ENCODE measurements at regions not wholly inside any gene's neighbourhood (a gene's known extent, or its start where the extent isn't known, plus 50 kb on each side); places are given as distances from the start of the nearest gene placed in this dataset.
"Not testable (repeated sequence)": the region's sequence is repeated elsewhere in the genome, so short reads cannot be mapped to it uniquely, and the experiment has no call there.

GRCh38 chr21:9743566-9743965, 777.8 kb upstream of the TPTE start:
- H3K36me3 Mint-ChIP-seq; H3K4me1 Mint-ChIP-seq; DNase-seq; H3K27me3 Mint-ChIP-seq; H3K4me3 Mint-ChIP-seq; H3K27ac Mint-ChIP-seq; POLR2A ChIA-PET; ATAC-seq (ENCODE audit: low read depth): not testable (repeated sequence)
- peaks cover 16% of the 10 kb centered on the region for H3K9me3 Mint-ChIP-seq

DNA sequence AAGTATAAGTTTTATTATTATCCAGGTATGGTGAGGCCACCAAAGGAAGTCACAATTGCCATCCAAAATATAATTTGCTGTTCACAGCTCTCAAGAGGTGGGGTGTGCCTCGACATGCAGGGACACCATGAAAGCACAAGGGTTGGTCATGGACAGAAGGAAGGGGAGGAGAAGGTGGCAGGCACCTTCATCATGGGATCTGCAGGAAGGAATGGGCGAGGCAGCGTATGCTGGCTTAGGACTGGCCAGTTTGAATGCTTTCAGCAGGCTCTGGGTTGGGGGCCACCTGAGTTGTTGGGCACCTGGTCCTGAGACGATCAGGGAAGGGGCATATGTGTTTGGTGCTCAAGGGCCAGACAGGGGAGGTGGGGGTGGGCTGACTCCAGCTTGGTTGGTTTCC, 777.2 kb upstream of the TPTE start:
- H3K27ac Mint-ChIP-seq; H3K4me3 Mint-ChIP-seq; H3K27me3 Mint-ChIP-seq; ATAC-seq (ENCODE audit: low read depth); DNase-seq; POLR2A ChIA-PET; H3K36me3 Mint-ChIP-seq; H3K4me1 Mint-ChIP-seq: not testable (repeated sequence)
- peaks cover 16% of the 10 kb centered on the region for H3K9me3 Mint-ChIP-seq

DNA sequence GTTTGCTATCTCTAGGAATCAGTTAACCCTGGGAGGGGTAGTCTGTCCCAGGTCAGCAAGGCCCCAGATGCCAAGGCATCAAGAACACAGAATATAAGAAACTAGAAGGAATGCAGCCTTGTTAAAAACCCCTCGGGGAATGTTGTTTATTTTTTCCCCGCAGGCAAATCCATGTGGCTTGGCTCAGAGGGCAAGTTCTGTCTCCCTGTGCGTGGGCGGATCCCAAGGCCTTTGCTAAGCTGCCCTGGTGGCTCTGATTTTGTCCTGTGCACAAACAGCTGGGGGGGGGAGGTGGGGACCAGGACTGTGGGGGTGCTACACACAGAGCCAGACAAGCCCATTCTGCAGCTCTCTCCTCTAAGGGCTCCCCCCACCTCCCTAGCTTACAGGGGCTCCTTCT, 776.8 kb upstream of the TPTE start:
- H3K4me3 Mint-ChIP-seq; H3K27me3 Mint-ChIP-seq; H3K4me1 Mint-ChIP-seq; POLR2A ChIA-PET; ATAC-seq (ENCODE audit: low read depth); H3K36me3 Mint-ChIP-seq; H3K27ac Mint-ChIP-seq; DNase-seq: not testable (repeated sequence)
- H3K9me3 Mint-ChIP-seq = peaks cover 13% of the 10 kb centered on the region

DNA sequence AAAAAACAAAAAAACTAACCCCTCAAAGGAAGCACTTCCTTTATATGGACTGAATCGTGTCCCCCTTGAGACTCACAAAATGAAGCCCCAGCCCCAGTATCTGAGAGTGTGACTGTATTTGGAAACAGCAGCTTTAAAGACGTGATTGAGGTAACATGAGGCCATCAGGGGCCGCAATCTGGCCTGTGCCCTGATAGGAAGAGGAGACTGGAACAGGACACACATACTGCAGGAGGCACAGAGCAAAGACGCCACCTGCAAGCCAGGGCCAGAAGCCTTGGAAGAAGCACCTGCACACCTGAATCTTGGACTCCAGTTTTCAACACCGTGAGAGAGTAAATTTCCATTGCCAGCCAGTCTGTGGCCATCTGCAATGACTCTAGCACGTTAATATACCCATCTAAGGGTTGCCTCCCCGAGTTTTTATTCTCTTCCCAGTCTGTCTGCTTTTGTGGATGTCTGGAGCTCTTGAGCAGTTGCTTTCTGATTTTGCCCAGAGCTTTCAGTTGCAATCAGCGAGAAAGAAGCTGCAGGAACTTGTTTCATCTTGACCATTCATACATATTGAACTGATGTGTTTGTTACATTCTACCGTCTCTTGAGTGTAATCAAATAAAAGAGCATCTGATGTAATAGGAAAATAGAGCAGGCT, 775.8 kb upstream of the TPTE start:
- H3K4me3 Mint-ChIP-seq; DNase-seq; H3K27ac Mint-ChIP-seq; H3K9me3 Mint-ChIP-seq; H3K4me1 Mint-ChIP-seq; H3K27me3 Mint-ChIP-seq; H3K36me3 Mint-ChIP-seq; POLR2A ChIA-PET; ATAC-seq (ENCODE audit: low read depth): not testable (repeated sequence)

DNA sequence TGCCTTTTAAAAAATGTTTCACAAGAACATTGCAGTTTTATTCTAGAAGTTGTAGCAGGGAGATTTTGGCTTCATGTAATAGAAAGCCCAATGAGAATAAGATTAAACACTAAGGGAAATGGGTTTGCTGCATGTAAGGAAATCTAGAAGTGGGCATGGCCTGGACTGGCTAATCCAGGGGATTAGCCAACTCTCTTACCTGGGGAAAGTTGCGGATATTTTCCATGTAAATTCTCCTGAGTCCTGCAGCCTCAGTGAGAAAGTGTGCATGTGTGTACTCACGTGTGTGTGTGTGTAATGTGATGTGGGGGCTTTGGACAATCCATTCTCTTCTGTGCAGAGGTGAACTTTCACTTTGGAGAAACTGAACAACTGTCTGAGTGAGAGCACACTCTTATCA, 775.1 kb upstream of the TPTE start:
- H3K4me3 Mint-ChIP-seq; H3K9me3 Mint-ChIP-seq; H3K36me3 Mint-ChIP-seq; POLR2A ChIA-PET; H3K27ac Mint-ChIP-seq; DNase-seq; H3K27me3 Mint-ChIP-seq; H3K4me1 Mint-ChIP-seq; ATAC-seq (ENCODE audit: low read depth): not testable (repeated sequence)

GRCh38 chr21:9746831-9747606, 774.4 kb upstream of the TPTE start:
- H3K4me1 Mint-ChIP-seq; H3K9me3 Mint-ChIP-seq; ATAC-seq (ENCODE audit: low read depth); H3K36me3 Mint-ChIP-seq; POLR2A ChIA-PET; DNase-seq; H3K27ac Mint-ChIP-seq; H3K4me3 Mint-ChIP-seq; H3K27me3 Mint-ChIP-seq: not testable (repeated sequence)

DNA sequence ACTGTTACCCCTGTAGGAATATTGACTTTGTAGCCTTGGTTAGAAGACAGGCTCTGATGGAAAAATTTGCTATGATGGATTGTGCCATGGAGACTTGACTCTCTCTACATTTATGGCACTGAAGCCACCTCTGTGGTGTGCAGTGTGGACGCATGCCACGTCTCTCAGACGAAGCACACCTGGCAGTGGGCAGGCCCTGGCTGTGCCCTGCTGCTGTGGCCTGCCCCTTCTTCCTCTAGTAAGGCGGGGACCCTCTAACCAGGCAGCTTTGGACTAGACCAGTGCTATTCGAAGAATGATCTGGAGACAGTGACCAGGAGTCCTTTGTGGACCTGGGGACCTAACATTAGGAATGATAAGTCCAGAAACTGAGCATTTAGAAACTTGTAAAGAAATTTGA, 773.5 kb upstream of the TPTE start:
- H3K36me3 Mint-ChIP-seq; H3K9me3 Mint-ChIP-seq; H3K27me3 Mint-ChIP-seq; H3K4me1 Mint-ChIP-seq; POLR2A ChIA-PET; ATAC-seq (ENCODE audit: low read depth); H3K4me3 Mint-ChIP-seq; DNase-seq; H3K27ac Mint-ChIP-seq: not testable (repeated sequence)

DNA sequence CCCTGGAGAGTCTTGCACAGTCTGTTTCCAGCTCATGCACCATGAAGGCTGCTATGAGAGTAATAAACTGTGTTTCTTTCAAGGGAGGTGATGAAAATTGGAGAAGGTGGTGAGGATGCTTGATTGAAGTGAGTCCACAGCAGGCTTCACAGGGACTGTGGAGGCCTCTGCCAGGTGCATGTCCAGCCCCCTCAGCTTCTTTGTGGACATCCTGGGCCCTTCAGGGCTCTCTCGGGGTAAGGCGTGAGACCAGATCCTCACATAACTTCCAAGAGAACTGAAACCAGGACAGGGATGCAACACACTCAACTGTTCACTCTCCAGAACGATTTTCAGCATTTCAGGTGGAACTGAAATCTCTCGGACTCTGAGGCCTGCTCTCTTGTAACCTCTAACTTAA, 772.9 kb upstream of the TPTE start:
- H3K36me3 Mint-ChIP-seq; ATAC-seq (ENCODE audit: low read depth); H3K4me1 Mint-ChIP-seq; H3K4me3 Mint-ChIP-seq; H3K27me3 Mint-ChIP-seq; POLR2A ChIA-PET; DNase-seq; H3K27ac Mint-ChIP-seq; H3K9me3 Mint-ChIP-seq: not testable (repeated sequence)

DNA sequence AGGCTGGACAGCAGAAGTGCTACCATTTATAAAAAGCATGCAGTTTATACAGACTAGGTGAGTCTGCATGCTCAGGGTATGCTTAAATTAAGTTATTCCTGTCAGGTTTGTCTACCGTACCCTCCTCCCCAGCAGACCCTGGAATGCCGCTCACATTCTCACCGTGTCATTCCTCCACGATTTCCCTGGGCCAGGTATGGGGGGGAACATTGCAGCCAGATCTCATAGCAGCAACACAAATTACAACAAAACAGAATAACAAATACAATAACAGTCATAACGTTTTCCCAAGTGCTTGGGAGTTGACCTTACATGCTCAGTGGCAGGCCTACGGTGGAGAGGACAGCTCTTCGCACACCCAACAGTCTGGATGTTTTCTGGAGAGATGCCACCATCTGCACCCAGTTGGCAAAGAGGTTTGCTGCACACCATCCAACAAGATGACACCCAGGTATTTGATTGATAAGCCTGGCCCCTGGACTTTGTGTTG, 771.6 kb upstream of the TPTE start:
- H3K4me1 Mint-ChIP-seq; H3K9me3 Mint-ChIP-seq; POLR2A ChIA-PET; ATAC-seq (ENCODE audit: low read depth); H3K27me3 Mint-ChIP-seq; H3K27ac Mint-ChIP-seq; DNase-seq; H3K36me3 Mint-ChIP-seq; H3K4me3 Mint-ChIP-seq: not testable (repeated sequence)

DNA sequence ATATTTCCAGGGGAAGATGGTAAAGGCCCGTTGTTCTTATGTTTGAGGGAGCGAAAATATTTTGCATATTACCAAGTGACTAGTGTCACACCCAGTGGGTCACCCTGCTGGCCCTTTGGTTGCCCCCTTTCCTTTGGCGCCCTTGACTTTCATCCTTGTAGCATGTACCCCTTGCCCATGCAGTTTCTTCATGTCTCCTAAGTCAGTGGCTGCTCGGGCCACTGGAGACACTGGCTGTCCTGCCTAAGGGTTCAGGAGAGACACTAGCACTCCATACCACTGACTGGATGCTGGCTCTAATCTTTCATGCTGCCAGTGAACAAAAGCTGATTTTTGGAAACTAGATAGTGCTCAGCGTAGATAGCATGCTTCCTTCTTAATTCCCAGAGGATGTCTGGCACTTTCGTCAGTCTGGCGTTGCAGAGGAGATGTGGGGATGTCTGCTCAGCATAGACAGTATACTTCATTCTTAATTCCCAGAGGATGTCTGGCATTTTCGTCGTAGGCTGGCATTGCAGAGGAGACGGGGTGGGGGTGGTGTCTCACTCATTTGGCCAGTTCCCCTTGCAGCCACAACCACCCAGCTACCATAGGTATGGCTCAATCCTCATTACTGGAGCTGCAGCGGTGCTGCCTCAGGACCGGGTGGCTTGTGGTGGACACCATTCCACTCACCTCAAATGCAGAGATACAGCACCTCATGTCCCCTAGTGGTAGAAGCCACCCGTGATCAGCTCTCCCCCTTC, 770.9 kb upstream of the TPTE start:
- H3K4me1 Mint-ChIP-seq = no peaks in the 10 kb centered on the region
- POLR2A ChIA-PET = no interaction called here
- no peak overlapping the region for H3K27ac Mint-ChIP-seq
- H3K36me3 Mint-ChIP-seq = no peaks in the 10 kb centered on the region
- H3K9me3 Mint-ChIP-seq = peaks cover 7% of the 10 kb centered on the region
- DNase-seq (no peak), ATAC-seq (ENCODE audit: low read depth) (no peak)
- no peaks in the 10 kb centered on the region for H3K27me3 Mint-ChIP-seq
- no peak overlapping the region for H3K4me3 Mint-ChIP-seq

GRCh38 chr21:9751087-9751585, 770.2 kb upstream of the TPTE start:
- H3K36me3 Mint-ChIP-seq; DNase-seq; ATAC-seq (ENCODE audit: low read depth); H3K4me3 Mint-ChIP-seq; POLR2A ChIA-PET; H3K27ac Mint-ChIP-seq; H3K27me3 Mint-ChIP-seq; H3K9me3 Mint-ChIP-seq; H3K4me1 Mint-ChIP-seq: not testable (repeated sequence)

DNA sequence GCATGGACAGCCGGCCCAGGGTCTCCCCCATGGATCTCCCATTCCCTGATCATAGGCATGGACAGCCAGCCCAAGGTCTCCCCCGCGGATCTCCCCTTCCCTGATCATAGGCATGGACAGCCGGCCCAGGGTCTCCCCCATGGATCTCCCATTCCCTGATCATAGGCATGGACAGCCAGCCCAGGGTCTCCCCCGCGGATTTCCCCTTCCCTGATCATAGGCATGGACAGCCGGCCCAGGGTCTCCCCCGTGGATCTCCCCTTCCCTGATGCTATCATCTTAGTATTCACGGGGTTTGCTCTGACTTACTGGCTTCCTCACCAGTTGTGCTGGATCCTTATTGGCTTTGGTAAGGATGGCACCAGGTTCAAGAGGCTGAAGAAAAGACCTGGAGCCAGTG, 769.4 kb upstream of the TPTE start:
- H3K36me3 Mint-ChIP-seq; ATAC-seq (ENCODE audit: low read depth); DNase-seq; H3K4me3 Mint-ChIP-seq; H3K9me3 Mint-ChIP-seq; H3K27ac Mint-ChIP-seq; POLR2A ChIA-PET; H3K4me1 Mint-ChIP-seq; H3K27me3 Mint-ChIP-seq: not testable (repeated sequence)

- H3K27me3 Mint-ChIP-seq; ATAC-seq (ENCODE audit: low read depth); H3K36me3 Mint-ChIP-seq; H3K4me3 Mint-ChIP-seq; H3K9me3 Mint-ChIP-seq; H3K4me1 Mint-ChIP-seq; H3K27ac Mint-ChIP-seq; POLR2A ChIA-PET; DNase-seq: not testable (repeated sequence)
Observed at GRCh38 chr21:9753441-9753840, 767.9 kb upstream of the TPTE start.

DNA sequence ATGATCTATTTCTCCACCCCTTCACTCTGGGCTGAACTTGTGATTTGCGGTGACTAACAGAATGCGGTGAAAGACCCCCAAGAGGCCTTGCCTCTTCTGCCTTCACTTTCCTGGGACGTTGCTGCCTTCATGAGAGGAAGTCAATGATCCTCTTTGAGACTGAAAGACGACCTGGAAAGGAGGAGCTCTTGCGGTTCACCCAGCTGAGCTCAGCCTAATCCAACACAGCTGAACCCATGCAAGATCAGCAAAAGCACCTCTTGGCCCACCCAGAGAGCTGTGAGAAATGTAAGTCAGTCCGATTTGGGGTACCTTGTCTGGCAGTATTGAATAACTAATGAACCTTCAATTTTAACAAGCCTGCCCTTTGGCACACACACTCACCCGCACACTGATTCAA, 767.4 kb upstream of the TPTE start:
- peaks cover 5% of the 10 kb centered on the region for H3K9me3 Mint-ChIP-seq
- no peak for DNase-seq
- no peaks in the 10 kb centered on the region for H3K36me3 Mint-ChIP-seq
- POLR2A ChIA-PET = no interaction called here
- no peak for ATAC-seq (ENCODE audit: low read depth)
- H3K4me1 Mint-ChIP-seq = no peaks in the 10 kb centered on the region
- no peaks in the 10 kb centered on the region for H3K27me3 Mint-ChIP-seq
- H3K4me3 Mint-ChIP-seq = no peak overlapping the region
- H3K27ac Mint-ChIP-seq = no peak overlapping the region
